Activated CD4-positive, alpha-beta memory T cell treated with anti-CD3 and anti-CD28 coated beads for 36 hours (primary cell): ENCODE measurements at regions not wholly inside any gene's neighbourhood (a gene's known extent, or its start where the extent isn't known, plus 50 kb on each side); places are given as distances from the start of the nearest gene placed in this dataset.

Experiments
- CTCF ChIA-PET: fragments of 350-600 bp; sonication (Branson Sonifier 250); formaldehyde crosslinking; loops from one replicate; lab custom pipeline; 2021; ENCODE audit warnings: antibody characterized with exemption, inconsistent platforms; lab: Charles Lee
- POLR2A ChIA-PET: fragments of 350-600 bp; sonication (Branson Sonifier 250); formaldehyde crosslinking; loops from one replicate; lab custom pipeline; 2021; ENCODE audit warnings: antibody characterized with exemption; lab: Charles Lee
- DNase-seq: peaks from one replicate; pipeline ENCODE4 v3.0.0-alpha.2; 2020
- H3K27ac Mint-ChIP-seq: one replicate; pipeline ENCODE4 v1.8.0; 2021; ENCODE audit warnings: mixed read lengths
- H3K27me3 Mint-ChIP-seq: one replicate; pipeline ENCODE4 v1.8.0; 2021; ENCODE audit warnings: mixed read lengths
- H3K36me3 Mint-ChIP-seq: one replicate; pipeline ENCODE4 v1.8.0; 2021; ENCODE audit warnings: mixed read lengths
- H3K4me1 Mint-ChIP-seq: one replicate; pipeline ENCODE4 v1.8.0; 2021; ENCODE audit warnings: low read depth, mixed read lengths
- H3K4me3 Mint-ChIP-seq: one replicate; pipeline ENCODE4 v1.8.0; 2021; ENCODE audit warnings: mild to moderate bottlenecking, mixed read lengths
- H3K9me3 Mint-ChIP-seq: one replicate; pipeline ENCODE4 v1.8.0; 2021; ENCODE audit warnings: mixed read lengths
- intact Hi-C: fragments of 100-400 bp; cut with micrococcal nuclease; formaldehyde crosslinking; loops from one replicate; pipeline ENCODE4 v1.15.1; 2023

GRCh38 chr2:15871239-15871783, 69.0 kb upstream of the MYCN start:
- CTCF ChIA-PET: no interaction called here
- Mint-ChIP-seq H3K27ac (no peak overlapping the region), H3K4me3 (no peak overlapping the region), H3K27me3 (no peaks in the 10 kb centered on the region), H3K9me3 (no peaks in the 10 kb centered on the region), H3K4me1 (no peaks in the 10 kb centered on the region), H3K36me3 (no peaks in the 10 kb centered on the region)
- no peak for DNase-seq
- POLR2A ChIA-PET: no interaction called here
- intact Hi-C loops: no loop called here

GRCh38 chr2:15872854-15873253, 67.5 kb upstream of the MYCN start:
- Mint-ChIP-seq H3K4me1 (no peaks in the 10 kb centered on the region), H3K4me3 (no peak overlapping the region), H3K27me3 (no peaks in the 10 kb centered on the region), H3K27ac (no peak overlapping the region), H3K9me3 (peaks cover 2% of the 10 kb centered on the region), H3K36me3 (no peaks in the 10 kb centered on the region)
- intact Hi-C loops: no loop called here
- ChIA-PET POLR2A (no interaction called here), CTCF (no interaction called here)
- no peak for DNase-seq

GRCh38 chr2:15874321-15874720, 66.0 kb upstream of the MYCN start:
- H3K9me3 Mint-ChIP-seq: peaks cover 2% of the 10 kb centered on the region
- intact Hi-C loops: no loop called here
- H3K36me3 Mint-ChIP-seq: no peaks in the 10 kb centered on the region
- no peaks in the 10 kb centered on the region for H3K27me3 Mint-ChIP-seq
- H3K4me1 Mint-ChIP-seq: no peaks in the 10 kb centered on the region
- no peak for DNase-seq
- H3K4me3 Mint-ChIP-seq: no peak overlapping the region
- ChIA-PET CTCF (no interaction called here), POLR2A (no interaction called here)
- no peak overlapping the region for H3K27ac Mint-ChIP-seq

GRCh38 chr2:15874854-15875804, 65.2 kb upstream of the MYCN start:
- POLR2A ChIA-PET: no interaction called here
- H3K4me1 Mint-ChIP-seq: no peaks in the 10 kb centered on the region

DNA sequence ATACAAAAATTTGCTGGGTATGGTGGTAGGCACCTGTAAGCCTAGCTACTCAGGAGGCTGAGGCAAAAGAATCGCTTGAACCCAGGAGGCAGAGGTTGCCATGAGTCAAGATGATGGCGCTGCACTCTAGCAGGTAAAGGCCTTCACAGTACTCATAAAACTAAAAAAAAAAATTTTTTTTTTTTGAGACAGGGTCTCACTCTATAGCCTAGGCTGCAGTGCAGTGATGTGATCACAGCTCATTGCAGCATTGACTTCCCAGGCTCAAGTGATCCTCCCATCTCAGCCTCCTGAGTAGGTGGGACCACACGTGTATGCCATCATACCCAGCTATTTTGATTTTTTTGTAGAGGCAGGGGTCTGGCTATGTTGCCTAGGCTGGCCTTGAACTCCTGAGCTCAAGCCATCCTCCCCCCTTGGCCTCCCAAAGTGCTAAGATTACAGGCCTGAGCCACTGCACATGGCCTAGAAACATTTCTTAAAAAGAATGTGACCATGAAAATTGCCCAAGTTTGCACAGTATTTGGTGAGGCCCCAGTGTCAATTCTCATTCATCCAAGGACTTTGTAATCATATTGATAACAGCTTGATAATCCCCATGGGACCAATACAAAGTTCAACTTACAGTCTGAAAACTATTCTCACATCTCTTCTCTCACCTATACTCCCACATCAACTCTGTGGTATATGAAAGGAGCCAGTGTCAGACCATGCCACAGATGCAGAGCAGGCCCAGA, 64.2 kb upstream of the MYCN start:
- POLR2A ChIA-PET: no interaction called here
- Mint-ChIP-seq H3K27ac (no peak overlapping the region), H3K9me3 (peaks cover 2% of the 10 kb centered on the region), H3K36me3 (no peaks in the 10 kb centered on the region), H3K27me3 (no peaks in the 10 kb centered on the region), H3K4me1 (no peaks in the 10 kb centered on the region), H3K4me3 (no peak overlapping the region)
- DNase-seq: no peak
- CTCF ChIA-PET: interaction anchor here (1.0 kb wide), 1 partner anchor 9 kb away, joined by 3 read pairs; no protein-coding TSS in a partner anchor
- intact Hi-C loops: no loop called here

More at GRCh38 chr2:15874854-15875804, 65.2 kb upstream of the MYCN start:
- H3K9me3 Mint-ChIP-seq: peaks cover 2% of the 10 kb centered on the region
- H3K36me3 Mint-ChIP-seq: no peaks in the 10 kb centered on the region
- no peak overlapping the region for H3K4me3 Mint-ChIP-seq
- H3K27me3 Mint-ChIP-seq: no peaks in the 10 kb centered on the region
- H3K27ac Mint-ChIP-seq: no peak overlapping the region
- CTCF ChIA-PET: interaction anchor here (1.0 kb wide), 1 partner anchor 10 kb away, joined by 3 read pairs; no protein-coding TSS in a partner anchor
- intact Hi-C loops: no loop called here
- DNase-seq: no peak

GRCh38 chr2:15880226-15881119, 59.9 kb upstream of the MYCN start:
- Mint-ChIP-seq H3K4me3 (no peak overlapping the region), H3K36me3 (no peaks in the 10 kb centered on the region), H3K27me3 (no peaks in the 10 kb centered on the region), H3K4me1 (no peaks in the 10 kb centered on the region), H3K27ac (no peak overlapping the region), H3K9me3 (peaks cover 2% of the 10 kb centered on the region)
- POLR2A ChIA-PET: no interaction called here
- intact Hi-C loops: no loop called here
- CTCF ChIA-PET: no interaction called here
- DNase-seq: no peak

DNA sequence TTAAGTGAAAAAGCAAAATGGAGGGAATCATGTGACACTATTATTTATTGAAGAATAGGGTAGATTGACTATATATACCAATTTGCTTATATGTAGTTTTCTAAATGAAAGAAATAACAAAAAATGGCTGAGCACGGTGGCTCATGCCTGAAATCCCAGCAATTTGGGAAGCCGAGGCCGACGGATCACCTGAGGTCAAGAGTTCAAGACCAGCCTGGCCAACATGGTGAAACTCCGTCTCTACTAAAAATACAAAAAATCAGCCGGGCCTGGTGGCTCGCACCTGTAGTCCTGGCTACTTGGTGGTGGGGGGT, 59.3 kb upstream of the MYCN start:
- Mint-ChIP-seq H3K9me3 (peaks cover 2% of the 10 kb centered on the region), H3K27me3 (no peaks in the 10 kb centered on the region), H3K4me3 (no peak overlapping the region), H3K27ac (no peak overlapping the region), H3K4me1 (no peaks in the 10 kb centered on the region), H3K36me3 (no peaks in the 10 kb centered on the region)
- ChIA-PET POLR2A (no interaction called here), CTCF (no interaction called here)
- no peak for DNase-seq
- intact Hi-C loops: no loop called here

GRCh38 chr2:15881676-15882075, 58.7 kb upstream of the MYCN start:
- Mint-ChIP-seq H3K9me3 (peaks cover 2% of the 10 kb centered on the region), H3K36me3 (no peaks in the 10 kb centered on the region), H3K4me1 (no peaks in the 10 kb centered on the region), H3K4me3 (no peak overlapping the region), H3K27me3 (no peaks in the 10 kb centered on the region), H3K27ac (no peak overlapping the region)
- intact Hi-C loops: no loop called here
- ChIA-PET CTCF (no interaction called here), POLR2A (no interaction called here)
- DNase-seq: no peak

DNA sequence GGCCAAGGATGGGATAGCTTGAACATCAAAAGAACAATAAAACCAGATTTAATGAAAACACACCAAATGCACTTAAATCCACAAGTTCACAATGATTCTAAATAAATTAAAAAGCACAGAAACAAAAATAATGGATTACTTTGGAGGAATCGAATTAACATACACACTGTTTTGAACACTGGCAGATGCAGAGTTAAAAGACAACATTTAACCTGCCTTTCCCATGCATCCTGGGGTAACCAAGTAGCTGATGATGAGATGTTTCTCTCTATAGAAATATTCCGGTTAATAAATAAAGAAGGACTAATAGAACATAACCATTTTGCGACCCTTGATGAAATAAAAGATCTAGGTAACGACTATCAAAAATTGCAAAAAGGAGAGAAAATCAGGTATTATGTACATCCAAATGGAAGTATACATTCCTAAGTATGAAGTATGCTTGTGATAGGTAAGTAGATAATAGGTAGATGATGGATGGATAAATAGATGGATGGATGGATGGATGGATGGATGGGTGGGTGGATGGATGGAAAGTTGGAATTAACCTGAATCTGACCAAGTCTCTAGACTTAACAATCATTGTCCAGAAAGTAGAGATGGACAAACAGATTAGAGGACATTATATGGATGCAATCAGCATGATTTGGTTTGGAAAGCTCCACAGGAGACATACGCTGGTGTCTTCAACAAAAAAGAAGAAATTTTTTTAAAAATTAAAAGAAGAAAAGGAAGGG, 57.4 kb upstream of the MYCN start:
- Mint-ChIP-seq H3K27me3 (no peaks in the 10 kb centered on the region), H3K36me3 (no peaks in the 10 kb centered on the region), H3K4me1 (no peaks in the 10 kb centered on the region), H3K4me3 (no peak overlapping the region), H3K27ac (no peak overlapping the region), H3K9me3 (no peaks in the 10 kb centered on the region)
- ChIA-PET CTCF (interaction anchor here (1.0 kb wide), 1 partner anchor 57 kb away, joined by 3 read pairs; no protein-coding TSS in a partner anchor), POLR2A (interaction anchor here (0.7 kb wide), 1 partner anchor 742 kb away, joined by 4 read pairs; no protein-coding TSS in a partner anchor)
- DNase-seq: no peak
- intact Hi-C loops: no loop called here

DNA sequence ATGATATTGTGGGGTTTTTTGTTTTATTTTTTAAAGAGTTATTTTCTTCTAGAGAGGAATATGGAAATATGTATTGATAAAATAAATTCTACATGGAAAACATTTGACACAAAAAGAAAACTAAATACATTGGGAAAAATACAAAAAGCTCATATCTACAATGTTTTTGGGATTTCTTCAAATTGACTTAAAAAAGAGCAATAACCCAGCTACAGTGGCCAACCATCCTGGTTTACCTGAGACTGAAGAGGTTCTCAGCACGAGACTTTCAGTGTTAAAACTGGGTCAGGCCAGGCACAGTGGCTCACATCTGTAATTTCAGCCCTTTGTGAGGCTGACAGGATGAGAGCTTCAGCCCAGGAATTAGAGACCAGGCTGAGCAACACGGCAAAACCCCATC, 56.7 kb upstream of the MYCN start:
- intact Hi-C loops: no loop called here
- no peak for DNase-seq
- CTCF ChIA-PET: interaction anchor here (1.0 kb wide), 1 partner anchor 56 kb away, joined by 3 read pairs; no protein-coding TSS in a partner anchor
- no peaks in the 10 kb centered on the region for H3K4me1 Mint-ChIP-seq
- H3K36me3 Mint-ChIP-seq: no peaks in the 10 kb centered on the region
- H3K9me3 Mint-ChIP-seq: no peaks in the 10 kb centered on the region
- POLR2A ChIA-PET: no interaction called here
- H3K4me3 Mint-ChIP-seq: no peak overlapping the region
- no peaks in the 10 kb centered on the region for H3K27me3 Mint-ChIP-seq
- no peak overlapping the region for H3K27ac Mint-ChIP-seq

DNA sequence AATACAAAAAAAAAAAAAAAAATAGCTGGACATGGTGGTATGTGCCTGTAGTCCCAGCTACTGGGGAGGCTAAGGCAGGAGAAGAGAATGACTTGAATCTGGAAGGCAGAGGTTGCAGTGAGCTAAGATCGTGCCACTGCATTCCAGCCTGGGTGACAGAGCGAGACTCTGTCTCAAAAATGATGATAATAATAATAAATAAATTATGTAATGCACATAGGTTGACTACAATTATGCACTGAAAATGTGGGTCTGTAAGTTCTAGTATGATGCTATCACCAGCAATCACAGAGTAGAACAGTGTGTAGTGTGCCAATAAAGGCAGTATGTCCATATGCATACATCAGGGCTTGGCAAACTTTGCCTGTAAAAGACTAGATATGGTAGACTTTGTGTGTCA, 55.6 kb upstream of the MYCN start:
- Mint-ChIP-seq H3K4me1 (no peaks in the 10 kb centered on the region), H3K9me3 (no peaks in the 10 kb centered on the region), H3K27ac (no peak overlapping the region), H3K36me3 (no peaks in the 10 kb centered on the region), H3K27me3 (no peaks in the 10 kb centered on the region), H3K4me3 (no peak overlapping the region)
- intact Hi-C loops: no loop called here
- POLR2A ChIA-PET: interaction anchor here (0.7 kb wide), 1 partner anchor 697 kb away, joined by 5 read pairs; no protein-coding TSS in a partner anchor
- no peak for DNase-seq
- CTCF ChIA-PET: interaction anchor here (1.0 kb wide), 1 partner anchor 9 kb away, joined by 3 read pairs; no protein-coding TSS in a partner anchor
